ENCODE measurements at regions not wholly inside any gene's neighbourhood (a gene's known extent, or its start where the extent isn't known, plus 50 kb on each side); places are given as distances from the start of the nearest gene placed in this dataset.

- intact Hi-C loops (cut with DNase I), result no loop called here
- no peak for DNase-seq (ENCODE audit: low spot score)
These were observed 487.6 kb upstream of the KLHL29 start for GRCh38 chr2:22897428-22897827.

GRCh38 chr2:22900674-22901073 is 484.3 kb upstream of the KLHL29 start:
- intact Hi-C loops (cut with DNase I), result no loop called here

GRCh38 chr2:22901471-22902179 is 483.4 kb upstream of the KLHL29 start:
- intact Hi-C loops (cut with DNase I), result no loop called here
- no peak for DNase-seq (ENCODE audit: low spot score)

More at GRCh38 chr2:22900674-22901073, 484.3 kb upstream of the KLHL29 start:
- DNase-seq (ENCODE audit: low spot score), result no peak

- DNase-seq (ENCODE audit: low spot score), result no peak
- intact Hi-C loops (cut with DNase I), result no loop called here
These were observed 482.8 kb upstream of the KLHL29 start for GRCh38 chr2:22902180-22902550.

- intact Hi-C loops (cut with DNase I), result no loop called here
- no peak for DNase-seq (ENCODE audit: low spot score)
These were observed 482.3 kb upstream of the KLHL29 start for GRCh38 chr2:22902662-22903165.

GRCh38 chr2:22903616-22904015 is 481.4 kb upstream of the KLHL29 start:
- intact Hi-C loops (cut with DNase I), result no loop called here
- DNase-seq (ENCODE audit: low spot score), result no peak

GRCh38 chr2:22904126-22904684 is 480.8 kb upstream of the KLHL29 start:
- intact Hi-C loops (cut with DNase I), result no loop called here
- no peak for DNase-seq (ENCODE audit: low spot score)

- intact Hi-C loops (cut with DNase I), result no loop called here
- no peak for DNase-seq (ENCODE audit: low spot score)
These were observed 477.6 kb upstream of the KLHL29 start for GRCh38 chr2:22907330-22907729.

GRCh38 chr2:22912398-22912797 is 472.6 kb upstream of the KLHL29 start:
- intact Hi-C loops (cut with DNase I), result no loop called here
- DNase-seq (ENCODE audit: low spot score), result no peak

GRCh38 chr2:22929998-22930397 is 455.0 kb upstream of the KLHL29 start:
- intact Hi-C loops (cut with DNase I), result no loop called here
- DNase-seq (ENCODE audit: low spot score), result no peak

- no peak for DNase-seq (ENCODE audit: low spot score)
- intact Hi-C loops (cut with DNase I), result no loop called here
These were observed 454.2 kb upstream of the KLHL29 start for GRCh38 chr2:22930781-22931180.

GRCh38 chr2:22932288-22932687 is 452.7 kb upstream of the KLHL29 start:
- DNase-seq (ENCODE audit: low spot score), result no peak
- intact Hi-C loops (cut with DNase I), result no loop called here

GRCh38 chr2:22934747-22935146 is 450.2 kb upstream of the KLHL29 start:
- intact Hi-C loops (cut with DNase I), result no loop called here
- no peak for DNase-seq (ENCODE audit: low spot score)

GRCh38 chr2:22942441-22942840 is 442.5 kb upstream of the KLHL29 start:
- intact Hi-C loops (cut with DNase I), result no loop called here
- no peak for DNase-seq (ENCODE audit: low spot score)

GRCh38 chr2:22944143-22944542 is 440.8 kb upstream of the KLHL29 start:
- no peak for DNase-seq (ENCODE audit: low spot score)
- intact Hi-C loops (cut with DNase I), result no loop called here

GRCh38 chr2:22946553-22946952 is 438.4 kb upstream of the KLHL29 start:
- intact Hi-C loops (cut with DNase I), result no loop called here
- no peak for DNase-seq (ENCODE audit: low spot score)

- DNase-seq (ENCODE audit: low spot score), result no peak
- intact Hi-C loops (cut with DNase I), result no loop called here
These were observed 437.2 kb upstream of the KLHL29 start for GRCh38 chr2:22947741-22948140.

GRCh38 chr2:22950431-22950830 is 434.5 kb upstream of the KLHL29 start:
- DNase-seq (ENCODE audit: low spot score), result no peak
- intact Hi-C loops (cut with DNase I), result no loop called here

- no peak for DNase-seq (ENCODE audit: low spot score)
- intact Hi-C loops (cut with DNase I), result no loop called here
These were observed 432.2 kb upstream of the KLHL29 start for GRCh38 chr2:22952656-22953225.

- intact Hi-C loops (cut with DNase I), result no loop called here
- no peak for DNase-seq (ENCODE audit: low spot score)
These were observed 427.5 kb upstream of the KLHL29 start for GRCh38 chr2:22957446-22957845.

- DNase-seq (ENCODE audit: low spot score), result no peak
- intact Hi-C loops (cut with DNase I), result no loop called here
These were observed 426.7 kb upstream of the KLHL29 start for GRCh38 chr2:22958308-22958707.
